GM12878 (cell line): ENCODE measurements at regions not wholly inside any gene's neighbourhood (a gene's known extent, or its start where the extent isn't known, plus 50 kb on each side); places are given as distances from the start of the nearest gene placed in this dataset.

ENCODE experiments used
- ATAC-seq: fragments of 200-7000 bp; cut with Tn5 transposase; 3 replicates; pipeline ENCODE4 v1.9.1; 2020; ENCODE audit warnings: mild to moderate bottlenecking, moderate library complexity
- BruUV-seq: library from RNA; stranded (reverse); fragments of 400-500 nt; replicated peaks from 2 replicates; lab custom pipeline; 2021; lab: Mats Ljungman, UMichigan
- CTCF ChIA-PET: fragments of 300-600 bp; sonication (Branson Sonifier 250); formaldehyde crosslinking; extraction: SDS; loops from one replicate; lab custom pipeline; 2021; ENCODE audit warnings: inconsistent platforms; lab: Yijun Ruan, JAX
- POLR2A ChIA-PET: fragments of 350-600 bp; formaldehyde crosslinking; extraction: SDS; loops from one replicate; lab custom pipeline; 2021; ENCODE audit warnings: inconsistent platforms; lab: Charles Lee
- RAD21 ChIA-PET: fragments of 300-600 bp; sonication (Branson Sonifier 250); formaldehyde crosslinking; loops from one replicate; lab custom pipeline; 2023; ENCODE audit warnings: antibody characterized with exemption; ENCODE audit not compliant: unreplicated experiment; lab: Charles Lee
- SMC1A ChIA-PET: fragments of 300-600 bp; sonication (Branson Sonifier 250); formaldehyde crosslinking; loops from one replicate; lab custom pipeline; 2023; ENCODE audit not compliant: unreplicated experiment, uncharacterized antibody; lab: Charles Lee
- DNase-seq: peaks from one replicate; pipeline ENCODE4 v3.0.0-alpha.2; 2011; ENCODE audit warnings: low read depth, low spot score
- FAIRE-seq: peaks from 3 replicates; lab custom pipeline; 2011; peaks lifted over from hg19 to GRCh38; lab: Jason Lieb, UNC
- H2AFZ ChIP-seq: 2 replicates; pipeline ENCODE4 v1.6.0; 2011; ENCODE audit warnings: low read depth, low read length, control low read depth; ENCODE audit not compliant: control insufficient read depth
- H3K27ac ChIP-seq: 2 replicates; pipeline ENCODE4 v1.5.1; 2011; ENCODE audit warnings: control low read depth; ENCODE audit not compliant: control insufficient read depth, insufficient read depth
- H3K27me3 ChIP-seq, 2 experiments: replicated peaks in 1 of 2; 2 replicates each; pipeline versions ENCODE4 v1.6.0 to v1.6.1; 2011; ENCODE audit warnings: low read length in 1 of 2; ENCODE audit not compliant: control insufficient read depth in 2 of 2, insufficient read depth in 2 of 2
- H3K36me3 ChIP-seq, 2 experiments: 2 replicates each; pipeline ENCODE4 v1.5.1; 2011; ENCODE audit warnings: low read length in 1 of 2; ENCODE audit not compliant: control insufficient read depth in 2 of 2, insufficient read depth in 2 of 2
- H3K4me1 ChIP-seq: 2 replicates; pipeline ENCODE4 v1.6.1; 2011; ENCODE audit warnings: mild to moderate bottlenecking, low read length, moderate library complexity, mixed read lengths; ENCODE audit not compliant: control insufficient read depth, insufficient read depth
- H3K4me2 ChIP-seq: 2 replicates; pipeline ENCODE4 v1.6.0; 2011; ENCODE audit warnings: control low read depth; ENCODE audit not compliant: control insufficient read depth, insufficient read depth
- H3K4me3 ChIP-seq: fragments of 200-600 bp; sonication (generic); 2 replicates; pipeline ENCODE4 v1.5.1; 2016
- H3K79me2 ChIP-seq: 2 replicates; pipeline ENCODE4 v1.6.0; 2011; ENCODE audit warnings: low read length; ENCODE audit not compliant: control insufficient read depth, insufficient read depth
- H3K9ac ChIP-seq: 2 replicates; pipeline ENCODE4 v1.8.0; 2011; ENCODE audit warnings: low read length, control low read depth, mixed read lengths; ENCODE audit not compliant: control insufficient read depth, insufficient read depth
- H3K9me3 ChIP-seq: replicated peaks from 3 replicates; pipeline ENCODE4 v1.5.1; 2011; ENCODE audit warnings: mild to moderate bottlenecking, low read length; ENCODE audit not compliant: control insufficient read depth, insufficient read depth
- H4K20me1 ChIP-seq: 2 replicates; pipeline ENCODE4 v1.6.0; 2011; ENCODE audit not compliant: control insufficient read depth, insufficient read depth
- BCL11A ChIP-seq: IDR thresholded peaks from 2 replicates; pipeline ENCODE4 v1.6.1; 2011; ENCODE audit warnings: low read depth, low read length
- CHD4 ChIP-seq: fragments of 200-600 bp; sonication (generic); IDR thresholded peaks from 2 replicates; pipeline ENCODE4 v1.6.1; 2016; ENCODE audit warnings: mild to moderate bottlenecking
- ESRRA ChIP-seq: IDR thresholded peaks from 2 replicates; pipeline ENCODE4 v1.6.1; 2012; ENCODE audit warnings: mild to moderate bottlenecking, low read length, improper control_type of control experiment
- GATAD2B ChIP-seq: fragments of 450-650 bp; conservative IDR thresholded peaks from 2 replicates; pipeline ENCODE4 v1.6.1; 2017; ENCODE audit warnings: low read depth, mild to moderate bottlenecking, moderate library complexity
- HDAC6 ChIP-seq: fragments of 200-600 bp; sonication (generic); IDR thresholded peaks from one replicate; pipeline ENCODE4 v1.8.0; 2017; ENCODE audit warnings: antibody characterized with exemption; ENCODE audit not compliant: unreplicated experiment
- NFYA ChIP-seq: IDR thresholded peaks from 2 replicates; pipeline ENCODE4 v1.6.1; 2011; ENCODE audit warnings: low read depth, mild to moderate bottlenecking, low read length, improper control_type of control experiment, borderline replicate concordance
- PAX5 ChIP-seq: IDR thresholded peaks from 2 replicates; pipeline ENCODE4 v1.6.1; 2011; ENCODE audit warnings: low read depth, low read length, borderline replicate concordance
- POU2F2 ChIP-seq: IDR thresholded peaks from 3 replicates; pipeline ENCODE4 v1.6.1; 2011; ENCODE audit warnings: low read depth, mild to moderate bottlenecking, low read length, borderline replicate concordance
- STAT1 ChIP-seq: fragments of 450-650 bp; conservative IDR thresholded peaks from 2 replicates; pipeline ENCODE4 v1.6.1; 2014; ENCODE audit warnings: antibody characterized with exemption, mild to moderate bottlenecking
- TAF1 ChIP-seq: IDR thresholded peaks from 2 replicates; pipeline ENCODE4 v1.6.1; 2011; ENCODE audit warnings: mild to moderate bottlenecking, low read depth, low read length, borderline replicate concordance
- ZNF24 ChIP-seq: fragments of 450-650 bp; IDR thresholded peaks from 2 replicates; pipeline ENCODE4 v1.6.1; 2017; ENCODE audit warnings: antibody characterized with exemption, mild to moderate bottlenecking
- in situ Hi-C: fragments of 300-500 bp; cut with MboI; formaldehyde crosslinking; loops from 9 replicates; pipeline ENCODE4 v1.14.3; 2018; ENCODE audit warnings: mixed read lengths
- intact Hi-C: fragments of 100-400 bp; cut with micrococcal nuclease; formaldehyde crosslinking; loops from one replicate; pipeline ENCODE4 v1.14.2; 2022; ENCODE audit not compliant: unreplicated experiment
- TF ChIP-seq, protein P1 (sequence below): fragments of 450-650 bp; IDR thresholded peaks from 2 replicates; pipeline ENCODE4 v1.6.1; 2017; ENCODE audit warnings: low read depth, mild to moderate bottlenecking, moderate library complexity
- TF ChIP-seq, protein P2 (sequence below): fragments of 450-650 bp; IDR thresholded peaks from 2 replicates; pipeline ENCODE4 v1.6.1; 2017; ENCODE audit warnings: borderline replicate concordance
- TF ChIP-seq, protein P3 (sequence below): IDR thresholded peaks from 2 replicates; pipeline ENCODE4 v1.6.1; 2012; ENCODE audit warnings: low read depth, low read length, improper control_type of control experiment
- TF ChIP-seq, protein P4 (sequence below): fragments of 450-650 bp; IDR thresholded peaks from 2 replicates; pipeline ENCODE4 v1.6.1; 2017; ENCODE audit warnings: mild to moderate bottlenecking, moderate library complexity
- TF ChIP-seq, protein P5 (sequence below), 3 experiments: IDR thresholded peaks in 2 of 3; conservative IDR thresholded peaks in 1 of 3; 2 replicates each; pipeline ENCODE4 v1.5.1; 2011; ENCODE audit warnings: low read depth in 3 of 3, low read length in 3 of 3, mild to moderate bottlenecking in 3 of 3, control low read depth in 2 of 3, moderate library complexity in 2 of 3, inconsistent platforms in 1 of 3, mixed read lengths in 1 of 3; ENCODE audit not compliant: control insufficient read depth in 2 of 3, insufficient read depth in 1 of 3; ENCODE audit errors: extremely low read depth in 1 of 3

GRCh38 chr13:76293751-76294150 lies 592.5 kb downstream of the KCTD12 start:
- no TSS peak for BruUV-seq
- no peak overlapping the region for H3K4me2 ChIP-seq
- H3K9ac ChIP-seq, result no peak overlapping the region
- ATAC-seq (no peak), FAIRE-seq (no peak), DNase-seq (no peak)
- RAD21 ChIA-PET, result no interaction called here
- H3K4me3 ChIP-seq, result no peak overlapping the region
- no peaks in the 10 kb centered on the region for H3K79me2 ChIP-seq
- SMC1A ChIA-PET, result no interaction called here
- no peaks in the 10 kb centered on the region for H3K4me1 ChIP-seq
- H3K9me3 ChIP-seq, result no peaks in the 10 kb centered on the region
- no peaks in the 10 kb centered on the region for H3K36me3 ChIP-seq
- POLR2A ChIA-PET, result no interaction called here
- H2AFZ ChIP-seq, result no peak overlapping the region
- H3K27ac ChIP-seq, result no peak overlapping the region
- intact Hi-C loops, result no loop called here
- CTCF ChIA-PET, result no interaction called here
- no peaks in the 10 kb centered on the region for H4K20me1 ChIP-seq
- no peaks in the 10 kb centered on the region for H3K27me3 ChIP-seq
- in situ Hi-C loops, result no loop called here
- TF ChIP-seq, protein P1, sequence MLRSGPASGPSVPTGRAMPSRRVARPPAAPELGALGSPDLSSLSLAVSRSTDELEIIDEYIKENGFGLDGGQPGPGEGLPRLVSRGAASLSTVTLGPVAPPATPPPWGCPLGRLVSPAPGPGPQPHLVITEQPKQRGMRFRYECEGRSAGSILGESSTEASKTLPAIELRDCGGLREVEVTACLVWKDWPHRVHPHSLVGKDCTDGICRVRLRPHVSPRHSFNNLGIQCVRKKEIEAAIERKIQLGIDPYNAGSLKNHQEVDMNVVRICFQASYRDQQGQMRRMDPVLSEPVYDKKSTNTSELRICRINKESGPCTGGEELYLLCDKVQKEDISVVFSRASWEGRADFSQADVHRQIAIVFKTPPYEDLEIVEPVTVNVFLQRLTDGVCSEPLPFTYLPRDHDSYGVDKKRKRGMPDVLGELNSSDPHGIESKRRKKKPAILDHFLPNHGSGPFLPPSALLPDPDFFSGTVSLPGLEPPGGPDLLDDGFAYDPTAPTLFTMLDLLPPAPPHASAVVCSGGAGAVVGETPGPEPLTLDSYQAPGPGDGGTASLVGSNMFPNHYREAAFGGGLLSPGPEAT, result no peak
- no peak for TF ChIP-seq ZNF24
- no peak for TF ChIP-seq TAF1
- TF ChIP-seq STAT1, result no peak
- TF ChIP-seq, protein P2, sequence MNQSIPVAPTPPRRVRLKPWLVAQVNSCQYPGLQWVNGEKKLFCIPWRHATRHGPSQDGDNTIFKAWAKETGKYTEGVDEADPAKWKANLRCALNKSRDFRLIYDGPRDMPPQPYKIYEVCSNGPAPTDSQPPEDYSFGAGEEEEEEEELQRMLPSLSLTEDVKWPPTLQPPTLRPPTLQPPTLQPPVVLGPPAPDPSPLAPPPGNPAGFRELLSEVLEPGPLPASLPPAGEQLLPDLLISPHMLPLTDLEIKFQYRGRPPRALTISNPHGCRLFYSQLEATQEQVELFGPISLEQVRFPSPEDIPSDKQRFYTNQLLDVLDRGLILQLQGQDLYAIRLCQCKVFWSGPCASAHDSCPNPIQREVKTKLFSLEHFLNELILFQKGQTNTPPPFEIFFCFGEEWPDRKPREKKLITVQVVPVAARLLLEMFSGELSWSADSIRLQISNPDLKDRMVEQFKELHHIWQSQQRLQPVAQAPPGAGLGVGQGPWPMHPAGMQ, result no peak
- TF ChIP-seq ESRRA, result no peak
- TF ChIP-seq, protein P3, sequence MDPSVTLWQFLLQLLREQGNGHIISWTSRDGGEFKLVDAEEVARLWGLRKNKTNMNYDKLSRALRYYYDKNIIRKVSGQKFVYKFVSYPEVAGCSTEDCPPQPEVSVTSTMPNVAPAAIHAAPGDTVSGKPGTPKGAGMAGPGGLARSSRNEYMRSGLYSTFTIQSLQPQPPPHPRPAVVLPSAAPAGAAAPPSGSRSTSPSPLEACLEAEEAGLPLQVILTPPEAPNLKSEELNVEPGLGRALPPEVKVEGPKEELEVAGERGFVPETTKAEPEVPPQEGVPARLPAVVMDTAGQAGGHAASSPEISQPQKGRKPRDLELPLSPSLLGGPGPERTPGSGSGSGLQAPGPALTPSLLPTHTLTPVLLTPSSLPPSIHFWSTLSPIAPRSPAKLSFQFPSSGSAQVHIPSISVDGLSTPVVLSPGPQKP, result no peak
- TF ChIP-seq, protein P4, sequence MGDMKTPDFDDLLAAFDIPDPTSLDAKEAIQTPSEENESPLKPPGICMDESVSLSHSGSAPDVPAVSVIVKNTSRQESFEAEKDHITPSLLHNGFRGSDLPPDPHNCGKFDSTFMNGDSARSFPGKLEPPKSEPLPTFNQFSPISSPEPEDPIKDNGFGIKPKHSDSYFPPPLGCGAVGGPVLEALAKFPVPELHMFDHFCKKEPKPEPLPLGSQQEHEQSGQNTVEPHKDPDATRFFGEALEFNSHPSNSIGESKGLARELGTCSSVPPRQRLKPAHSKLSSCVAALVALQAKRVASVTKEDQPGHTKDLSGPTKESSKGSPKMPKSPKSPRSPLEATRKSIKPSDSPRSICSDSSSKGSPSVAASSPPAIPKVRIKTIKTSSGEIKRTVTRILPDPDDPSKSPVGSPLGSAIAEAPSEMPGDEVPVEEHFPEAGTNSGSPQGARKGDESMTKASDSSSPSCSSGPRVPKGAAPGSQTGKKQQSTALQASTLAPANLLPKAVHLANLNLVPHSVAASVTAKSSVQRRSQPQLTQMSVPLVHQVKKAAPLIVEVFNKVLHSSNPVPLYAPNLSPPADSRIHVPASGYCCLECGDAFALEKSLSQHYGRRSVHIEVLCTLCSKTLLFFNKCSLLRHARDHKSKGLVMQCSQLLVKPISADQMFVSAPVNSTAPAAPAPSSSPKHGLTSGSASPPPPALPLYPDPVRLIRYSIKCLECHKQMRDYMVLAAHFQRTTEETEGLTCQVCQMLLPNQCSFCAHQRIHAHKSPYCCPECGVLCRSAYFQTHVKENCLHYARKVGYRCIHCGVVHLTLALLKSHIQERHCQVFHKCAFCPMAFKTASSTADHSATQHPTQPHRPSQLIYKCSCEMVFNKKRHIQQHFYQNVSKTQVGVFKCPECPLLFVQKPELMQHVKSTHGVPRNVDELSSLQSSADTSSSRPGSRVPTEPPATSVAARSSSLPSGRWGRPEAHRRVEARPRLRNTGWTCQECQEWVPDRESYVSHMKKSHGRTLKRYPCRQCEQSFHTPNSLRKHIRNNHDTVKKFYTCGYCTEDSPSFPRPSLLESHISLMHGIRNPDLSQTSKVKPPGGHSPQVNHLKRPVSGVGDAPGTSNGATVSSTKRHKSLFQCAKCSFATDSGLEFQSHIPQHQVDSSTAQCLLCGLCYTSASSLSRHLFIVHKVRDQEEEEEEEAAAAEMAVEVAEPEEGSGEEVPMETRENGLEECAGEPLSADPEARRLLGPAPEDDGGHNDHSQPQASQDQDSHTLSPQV, result no peak
- TF ChIP-seq PAX5, result no peak
- no peak for TF ChIP-seq HDAC6
- no peak for TF ChIP-seq GATAD2B
- TF ChIP-seq BCL11A, result no peak
- TF ChIP-seq, protein P5, sequence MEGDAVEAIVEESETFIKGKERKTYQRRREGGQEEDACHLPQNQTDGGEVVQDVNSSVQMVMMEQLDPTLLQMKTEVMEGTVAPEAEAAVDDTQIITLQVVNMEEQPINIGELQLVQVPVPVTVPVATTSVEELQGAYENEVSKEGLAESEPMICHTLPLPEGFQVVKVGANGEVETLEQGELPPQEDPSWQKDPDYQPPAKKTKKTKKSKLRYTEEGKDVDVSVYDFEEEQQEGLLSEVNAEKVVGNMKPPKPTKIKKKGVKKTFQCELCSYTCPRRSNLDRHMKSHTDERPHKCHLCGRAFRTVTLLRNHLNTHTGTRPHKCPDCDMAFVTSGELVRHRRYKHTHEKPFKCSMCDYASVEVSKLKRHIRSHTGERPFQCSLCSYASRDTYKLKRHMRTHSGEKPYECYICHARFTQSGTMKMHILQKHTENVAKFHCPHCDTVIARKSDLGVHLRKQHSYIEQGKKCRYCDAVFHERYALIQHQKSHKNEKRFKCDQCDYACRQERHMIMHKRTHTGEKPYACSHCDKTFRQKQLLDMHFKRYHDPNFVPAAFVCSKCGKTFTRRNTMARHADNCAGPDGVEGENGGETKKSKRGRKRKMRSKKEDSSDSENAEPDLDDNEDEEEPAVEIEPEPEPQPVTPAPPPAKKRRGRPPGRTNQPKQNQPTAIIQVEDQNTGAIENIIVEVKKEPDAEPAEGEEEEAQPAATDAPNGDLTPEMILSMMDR (IDR thresholded peaks at IDR 0.05 in 2 of 3, conservative IDR thresholded peaks at IDR 0.05 in 1 of 3; ENCODE audit: control insufficient read depth in 2 of 3, extremely low read depth in 1 of 3, insufficient read depth in 1 of 3, low read depth in 3 of 3, low read length in 3 of 3), result no peak
- TF ChIP-seq POU2F2, result no peak
- no peak for TF ChIP-seq CHD4
- no peak for TF ChIP-seq NFYA
